Activated T-cell treated with anti-CD3 and anti-CD28 coated beads, Interleukin-2, amount 50 U/mL, for 72 hours (primary cell): ENCODE measurements at regions not wholly inside any gene's neighbourhood (a gene's known extent, or its start where the extent isn't known, plus 50 kb on each side); places are given as distances from the start of the nearest gene placed in this dataset.
"Not testable (repeated sequence)": the region's sequence is repeated elsewhere in the genome, so short reads cannot be mapped to it uniquely, and the experiment has no call there.

Experiments
- ATAC-seq, 2 donors: fragments of 150-1000 bp; cut with Tn5 transposase; replicated peaks in 1 of 2; 2 replicates each; pipeline ENCODE4 v1.10.0; 2021; ENCODE audit warnings: moderate library complexity in 2 of 2, mild to moderate bottlenecking in 1 of 2
- DNase-seq, 2 donors: peaks; one replicate each; pipeline ENCODE4 v3.0.0; 2021 to 2022; ENCODE audit warnings: mixed read lengths in 1 of 2
- H3K27ac Mint-ChIP-seq: one replicate; pipeline ENCODE4 v1.8.0; 2022; ENCODE audit warnings: mild to moderate bottlenecking, moderate library complexity, mixed read lengths
- H3K27me3 Mint-ChIP-seq: one replicate; pipeline ENCODE4 v1.8.0; 2022; ENCODE audit warnings: low read depth, mixed read lengths
- H3K36me3 Mint-ChIP-seq, 2 donors: one replicate each; pipeline ENCODE4 v1.8.0; 2022; ENCODE audit warnings: mixed read lengths in 2 of 2, mild to moderate bottlenecking in 1 of 2; ENCODE audit not compliant: insufficient read depth in 2 of 2
- H3K4me1 Mint-ChIP-seq: one replicate; pipeline ENCODE4 v1.8.0; 2022; ENCODE audit warnings: low read depth, mixed read lengths
- H3K4me3 Mint-ChIP-seq, 2 donors: one replicate each; pipeline ENCODE4 v1.8.0; 2022; ENCODE audit warnings: mild to moderate bottlenecking in 2 of 2, mixed read lengths in 2 of 2, moderate library complexity in 2 of 2
- H3K9me3 Mint-ChIP-seq, 2 donors: one replicate each; pipeline ENCODE4 v1.8.0; 2022; ENCODE audit warnings: mixed read lengths in 2 of 2

- DNase-seq (no peak), ATAC-seq (no peak)
- H3K27me3 Mint-ChIP-seq = no peaks in the 10 kb centered on the region
- H3K4me1 Mint-ChIP-seq = no peaks in the 10 kb centered on the region
- no peak overlapping the region for H3K4me3 Mint-ChIP-seq
- no peak overlapping the region for H3K27ac Mint-ChIP-seq
- H3K9me3 Mint-ChIP-seq = no peaks in the 10 kb centered on the region
- H3K36me3 Mint-ChIP-seq = no peaks in the 10 kb centered on the region
Measured at GRCh38 chr4:104919406-104919805, 227.3 kb upstream of the TET2 start.

GRCh38 chr4:104930298-104930697, 216.4 kb upstream of the TET2 start:
- DNase-seq = no peak
- Mint-ChIP-seq H3K4me3 (no peak overlapping the region), H3K4me1 (peaks cover 46% of the 10 kb centered on the region), H3K9me3 (peaks cover 5 to 6% of the 10 kb centered on the region in 2 donors), H3K36me3 (peaks cover 9 to 14% of the 10 kb centered on the region in 2 donors), H3K27me3 (peaks cover 7% of the 10 kb centered on the region), H3K27ac (no peak overlapping the region)
- no peak for ATAC-seq

- not testable (repeated sequence) for H3K9me3 Mint-ChIP-seq, H3K27me3 Mint-ChIP-seq
- H3K27ac Mint-ChIP-seq = peak overlapping the region; percentile 15
- H3K4me1 Mint-ChIP-seq = peaks cover 46% of the 10 kb centered on the region
- peaks cover 9 to 14% of the 10 kb centered on the region in 2 donors for H3K36me3 Mint-ChIP-seq
- DNase-seq = peak; percentile 49 to 56
- H3K4me3 Mint-ChIP-seq = peak overlapping the region; percentile 23 to 35
- peak; percentile 46 to 69 for ATAC-seq
Measured at GRCh38 chr4:104930745-104931736, 215.6 kb upstream of the TET2 start.

GRCh38 chr4:104938624-104939023, 208.1 kb upstream of the TET2 start:
- H3K4me1 Mint-ChIP-seq = peaks cover 29% of the 10 kb centered on the region
- H3K27me3 Mint-ChIP-seq = no peaks in the 10 kb centered on the region
- peaks cover 2 to 5% of the 10 kb centered on the region in 2 donors for H3K36me3 Mint-ChIP-seq
- peaks cover 2 to 5% of the 10 kb centered on the region in 2 donors for H3K9me3 Mint-ChIP-seq
- DNase-seq (peak; percentile 18 to 30), ATAC-seq (peak; percentile 50 to 71)
- H3K4me3 Mint-ChIP-seq = peak overlapping the region in 1 of 2 donors; percentile 11
- no peak overlapping the region for H3K27ac Mint-ChIP-seq

- Mint-ChIP-seq H3K4me3 (no peak overlapping the region), H3K9me3 (peaks cover 0 to 2% of the 10 kb centered on the region in 2 donors), H3K36me3 (no peaks in the 10 kb centered on the region), H3K27me3 (no peaks in the 10 kb centered on the region), H3K4me1 (peaks cover 35% of the 10 kb centered on the region), H3K27ac (no peak overlapping the region)
- ATAC-seq (no peak), DNase-seq (no peak)
Measured at GRCh38 chr4:104940927-104941326, 205.7 kb upstream of the TET2 start.

GRCh38 chr4:104941661-104942062, 205.0 kb upstream of the TET2 start:
- Mint-ChIP-seq H3K27ac (no peak overlapping the region), H3K27me3 (no peaks in the 10 kb centered on the region), H3K9me3 (peaks cover 0 to 1% of the 10 kb centered on the region in 2 donors), H3K4me1 (peaks cover 35% of the 10 kb centered on the region), H3K36me3 (no peaks in the 10 kb centered on the region), H3K4me3 (no peak overlapping the region)
- peak in 1 of 2 donors; percentile 10 for ATAC-seq
- DNase-seq = no peak

GRCh38 chr4:104942990-104943743, 203.5 kb upstream of the TET2 start:
- H3K4me3 Mint-ChIP-seq = peak overlapping the region; percentile 19 to 41
- H3K27ac Mint-ChIP-seq = no peak overlapping the region
- peaks cover 0 to 1% of the 10 kb centered on the region in 2 donors for H3K9me3 Mint-ChIP-seq
- no peaks in the 10 kb centered on the region for H3K36me3 Mint-ChIP-seq
- peak; percentile 88 to 95 for ATAC-seq
- H3K27me3 Mint-ChIP-seq = no peaks in the 10 kb centered on the region
- DNase-seq = peak; percentile 37 to 45
- peaks cover 31% of the 10 kb centered on the region for H3K4me1 Mint-ChIP-seq

DNA sequence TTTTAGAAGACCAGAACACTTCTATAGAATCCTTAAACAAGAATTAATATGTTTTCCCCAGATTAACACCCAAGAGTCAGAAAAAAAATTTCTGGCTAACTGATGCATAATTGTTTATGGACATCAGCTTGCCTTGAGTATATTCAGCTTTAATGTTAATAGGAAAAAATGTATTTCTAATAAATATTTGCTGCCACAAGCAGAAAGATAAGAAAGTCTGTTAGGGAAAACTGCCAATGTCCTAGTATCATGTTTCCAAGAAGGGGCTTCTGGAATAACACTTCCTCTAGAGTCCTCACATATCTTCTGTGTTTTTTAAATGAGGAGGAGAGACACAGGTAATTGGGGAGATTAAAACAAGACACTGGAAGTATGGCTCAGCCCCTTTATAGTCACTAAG, 202.1 kb upstream of the TET2 start:
- Mint-ChIP-seq H3K27me3 (no peaks in the 10 kb centered on the region), H3K27ac (no peak overlapping the region), H3K9me3 (peaks cover 0 to 1% of the 10 kb centered on the region in 2 donors), H3K4me3 (no peak overlapping the region), H3K36me3 (no peaks in the 10 kb centered on the region), H3K4me1 (peaks cover 20% of the 10 kb centered on the region)
- DNase-seq (no peak), ATAC-seq (no peak)

DNA sequence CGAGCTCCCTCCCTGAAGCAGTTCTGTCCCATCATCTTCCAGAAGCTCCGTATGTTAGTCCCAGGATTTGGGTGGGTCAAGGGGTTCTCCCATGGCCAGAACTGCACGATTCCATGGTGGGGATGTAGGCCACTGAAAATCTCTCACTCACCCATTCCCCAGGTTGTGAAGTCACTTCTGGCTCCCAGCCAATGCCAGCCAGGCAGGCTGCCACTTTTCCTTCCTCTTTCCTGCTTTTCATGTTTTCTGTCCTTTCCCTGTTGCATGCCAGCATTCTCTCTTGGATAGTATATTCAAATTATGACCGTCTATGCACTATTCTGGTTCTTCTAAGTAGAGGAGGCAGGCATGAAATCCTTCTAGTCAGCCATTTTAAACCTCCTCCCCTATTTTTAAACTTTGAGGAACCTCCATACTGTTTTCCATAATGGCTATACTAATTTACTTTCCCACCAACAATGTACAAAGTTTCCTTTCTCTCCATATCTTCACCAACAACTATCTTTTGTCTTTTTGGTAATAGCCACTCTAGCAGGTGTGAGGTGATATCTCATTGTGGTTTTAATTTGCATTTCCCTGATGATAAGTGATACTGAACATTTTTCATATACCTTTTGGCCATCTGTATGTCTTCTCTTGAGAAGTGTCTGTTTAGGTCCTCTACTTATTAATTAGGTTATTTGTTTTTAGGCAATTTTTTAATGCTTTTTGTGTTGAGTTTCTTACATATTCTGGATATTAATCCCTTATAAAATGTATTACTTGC, 182.1 kb upstream of the TET2 start:
- Mint-ChIP-seq H3K27me3 (no peaks in the 10 kb centered on the region), H3K4me3 (no peak overlapping the region), H3K4me1 (peaks cover 32% of the 10 kb centered on the region), H3K27ac (peak overlapping the region; percentile 13), H3K9me3 (peaks cover 9 to 12% of the 10 kb centered on the region in 2 donors), H3K36me3 (peaks cover 9 to 19% of the 10 kb centered on the region in 2 donors)
- DNase-seq (no peak), ATAC-seq (no peak)

DNA sequence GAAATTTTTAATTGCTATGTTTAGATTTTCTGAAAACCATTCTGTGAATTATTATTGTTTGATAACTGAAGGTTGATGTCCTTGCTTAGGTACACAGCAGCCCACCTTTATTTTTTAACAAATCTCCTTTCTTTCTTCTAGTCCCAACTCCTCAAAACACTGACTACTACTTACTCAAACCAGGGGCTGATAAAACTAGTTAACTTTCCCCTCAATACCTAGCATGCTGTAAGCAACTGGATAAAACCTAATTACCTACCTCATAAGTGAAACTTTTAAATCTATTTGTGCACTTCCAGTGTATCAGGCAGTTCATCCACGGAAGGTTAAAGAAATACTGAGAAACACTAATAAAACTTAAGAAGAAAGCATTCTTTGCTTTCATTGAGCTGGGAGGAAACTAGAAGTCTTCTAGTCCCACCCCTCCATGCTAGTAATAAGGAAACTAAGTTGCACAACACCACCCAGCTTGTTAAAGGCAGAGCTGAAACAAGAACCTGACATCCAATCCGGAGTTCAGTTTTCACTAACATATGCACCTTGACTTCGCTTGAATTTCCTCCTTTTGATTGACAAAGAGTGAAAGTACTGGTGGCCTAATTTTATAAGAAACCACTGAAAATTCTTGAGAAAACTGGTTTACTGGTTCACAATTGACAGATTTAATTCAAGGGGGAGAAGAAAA, 180.2 kb upstream of the TET2 start:
- Mint-ChIP-seq H3K27me3 (no peaks in the 10 kb centered on the region), H3K36me3 (peaks cover 3 to 12% of the 10 kb centered on the region in 2 donors), H3K9me3 (peaks cover 5 to 11% of the 10 kb centered on the region in 2 donors), H3K4me1 (peaks cover 34% of the 10 kb centered on the region), H3K27ac (peak overlapping the region; percentile 98), H3K4me3 (peak overlapping the region; percentile 84 to 92)
- peak; percentile 97 to 98 for ATAC-seq
- DNase-seq = peak; percentile 55 to 61

GRCh38 chr4:104967034-104967401, 179.7 kb upstream of the TET2 start:
- Mint-ChIP-seq H3K36me3 (peaks cover 3 to 9% of the 10 kb centered on the region in 2 donors), H3K4me3 (peak overlapping the region; percentile 84 to 92), H3K27ac (peak overlapping the region; percentile 98), H3K4me1 (peaks cover 34% of the 10 kb centered on the region), H3K27me3 (no peaks in the 10 kb centered on the region), H3K9me3 (peaks cover 4 to 11% of the 10 kb centered on the region in 2 donors)
- DNase-seq = peak in 1 of 2 donors; percentile 5
- peak; percentile 39 to 45 for ATAC-seq

DNA sequence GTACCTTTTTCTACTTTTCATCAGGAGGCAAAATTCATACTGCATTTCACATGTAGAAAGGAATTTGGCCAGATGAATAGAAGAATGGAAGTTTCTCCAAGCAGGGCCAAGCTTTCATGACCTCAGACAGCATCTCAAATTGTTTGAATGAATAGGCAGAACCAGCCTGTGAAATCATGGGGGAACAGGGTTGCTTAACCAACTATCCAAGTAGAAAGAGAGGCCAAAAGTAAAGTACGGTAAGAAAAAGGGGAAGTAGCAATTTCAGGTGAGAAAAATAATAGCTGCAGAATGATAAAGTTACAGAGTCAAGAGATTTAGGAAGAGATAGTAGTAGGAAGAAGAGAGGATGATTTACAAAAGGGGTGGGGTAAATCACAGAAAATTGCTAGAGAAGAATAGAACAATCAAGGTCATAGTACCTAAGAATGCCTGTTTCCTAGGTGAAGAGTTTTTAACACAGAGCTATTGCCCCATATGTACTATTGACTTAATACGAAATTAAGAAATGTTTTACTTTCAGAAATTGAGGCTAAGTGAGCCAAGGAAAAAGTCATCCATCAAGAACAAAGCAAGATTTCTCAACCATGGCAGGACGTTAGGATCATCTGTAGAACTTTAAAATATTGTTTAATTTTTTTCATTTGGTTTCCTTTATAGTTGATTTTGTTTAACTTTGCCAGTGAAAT, 177.1 kb upstream of the TET2 start:
- H3K9me3 Mint-ChIP-seq = peaks cover 3 to 7% of the 10 kb centered on the region in 2 donors
- H3K4me3 Mint-ChIP-seq = no peak overlapping the region
- no peak overlapping the region for H3K27ac Mint-ChIP-seq
- no peak for DNase-seq
- no peaks in the 10 kb centered on the region for H3K27me3 Mint-ChIP-seq
- no peak for ATAC-seq
- H3K4me1 Mint-ChIP-seq = peaks cover 39% of the 10 kb centered on the region
- H3K36me3 Mint-ChIP-seq = peaks cover 2% of the 10 kb centered on the region in 2 donors
